HEK293T (cell line): ENCODE measurements at regions not wholly inside any gene's neighbourhood (a gene's known extent, or its start where the extent isn't known, plus 50 kb on each side); places are given as distances from the start of the nearest gene placed in this dataset.

Experiments
- ARNT ChIP-seq: fragments of 450-650 bp; IDR thresholded peaks from 2 replicates; pipeline ENCODE4 v1.6.1; 2017; ENCODE audit warnings: mild to moderate bottlenecking
- ELF4 ChIP-seq: fragments of 450-650 bp; IDR thresholded peaks from 2 replicates; pipeline ENCODE4 v1.6.1; 2017; ENCODE audit warnings: antibody characterized with exemption
- FOXM1 ChIP-seq: fragments of 450-650 bp; IDR thresholded peaks from 2 replicates; pipeline ENCODE4 v1.6.1; 2017; ENCODE audit warnings: mild to moderate bottlenecking, borderline replicate concordance
- HDGF ChIP-seq: fragments of 450-650 bp; IDR thresholded peaks from 2 replicates; pipeline ENCODE4 v1.6.1; 2017; ENCODE audit warnings: antibody characterized with exemption, borderline replicate concordance
- NFRKB ChIP-seq: fragments of 450-650 bp; IDR thresholded peaks from 2 replicates; pipeline ENCODE4 v1.6.1; 2016; ENCODE audit warnings: mild to moderate bottlenecking, moderate library complexity
- TARDBP ChIP-seq: fragments of 450-650 bp; IDR thresholded peaks from 2 replicates; pipeline ENCODE4 v1.6.1; 2016

DNA sequence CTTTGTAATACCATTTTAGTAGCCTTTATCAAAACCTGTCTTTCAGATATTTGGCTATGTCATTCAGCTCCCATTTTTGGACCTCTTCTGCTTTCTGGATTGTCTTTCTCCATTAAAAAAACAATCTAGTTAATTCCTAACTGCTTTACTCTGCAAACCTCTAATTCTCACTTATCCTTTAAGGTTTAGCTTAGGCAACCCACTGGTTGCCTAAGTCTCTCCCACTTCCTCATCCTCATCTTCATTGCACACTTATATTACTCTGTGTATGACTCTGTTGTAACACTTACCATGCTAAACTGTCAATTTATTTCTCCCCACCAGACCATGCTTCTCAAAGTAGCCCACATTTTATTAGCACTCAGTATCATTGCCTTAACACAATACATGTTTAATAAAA is 205.0 kb upstream of the DMRTA1 start:
- TF ChIP-seq ARNT = no peak
- no peak for TF ChIP-seq FOXM1
- no peak for TF ChIP-seq NFRKB
- TF ChIP-seq TARDBP = no peak
- TF ChIP-seq ELF4 = no peak
- no peak for TF ChIP-seq HDGF
